ENCODE measurements at regions not wholly inside any gene's neighbourhood (a gene's known extent, or its start where the extent isn't known, plus 50 kb on each side); places are given as distances from the start of the nearest gene placed in this dataset.

- Histone ChIP-seq H3K4me3 (no peak overlapping the region), H3K27me3 (no peaks in the 10 kb centered on the region), H3K27ac (no peak overlapping the region), H3K9me3 (no peaks in the 10 kb centered on the region), H3K36me3 (no peaks in the 10 kb centered on the region), H3K4me1 (ENCODE audit: insufficient read depth) (no peaks in the 10 kb centered on the region)
- DNase-seq = no peak
- intact Hi-C loops (cut with DNase I) = no loop called here
- TF ChIP-seq CTCF (IDR thresholded peaks at IDR 0.05) = no peak
- no peak for TF ChIP-seq POLR2A (IDR thresholded peaks at IDR 0.05)
- no peak for TF ChIP-seq EP300 (IDR thresholded peaks at IDR 0.05)
- WGBS, 3 donors = 75 to 89% (median 83%) methylated on average over 8 of the region's 8 CpGs
Observed at GRCh38 chr7:98685541-98685940, 68.5 kb downstream of the NPTX2 start.

GRCh38 chr7:98686466-98687080 lies 69.5 kb downstream of the NPTX2 start:
- 39 to 41% (median 40%) methylated on average over 4 of the region's 4 CpGs for WGBS, 3 donors

GRCh38 chr7:98687111-98687751 lies 70.1 kb downstream of the NPTX2 start:
- TF ChIP-seq CTCF (IDR thresholded peaks at IDR 0.05) (no peak), POLR2A (IDR thresholded peaks at IDR 0.05) (no peak), EP300 (IDR thresholded peaks at IDR 0.05) (no peak)

More at GRCh38 chr7:98686466-98687080, 69.5 kb downstream of the NPTX2 start:
- H3K9me3 ChIP-seq = no peaks in the 10 kb centered on the region
- intact Hi-C loops (cut with DNase I) = no loop called here
- no peak for DNase-seq
- H3K4me1 ChIP-seq (ENCODE audit: insufficient read depth) = no peaks in the 10 kb centered on the region
- H3K4me3 ChIP-seq = no peak overlapping the region
- TF ChIP-seq CTCF (IDR thresholded peaks at IDR 0.05) (no peak), POLR2A (IDR thresholded peaks at IDR 0.05) (no peak), EP300 (IDR thresholded peaks at IDR 0.05) (no peak)
- no peaks in the 10 kb centered on the region for H3K36me3 ChIP-seq
- H3K27ac ChIP-seq = no peak overlapping the region
- H3K27me3 ChIP-seq = no peaks in the 10 kb centered on the region

GRCh38 chr7:98691619-98692018 lies 74.5 kb downstream of the NPTX2 start:
- H3K27me3 ChIP-seq = no peaks in the 10 kb centered on the region
- 81 to 84% (median 82%) methylated on average over 4 of the region's 4 CpGs for WGBS, 3 donors
- no peak overlapping the region for H3K27ac ChIP-seq
- no peaks in the 10 kb centered on the region for H3K4me1 ChIP-seq (ENCODE audit: insufficient read depth)
- TF ChIP-seq EP300 (IDR thresholded peaks at IDR 0.05) (no peak), POLR2A (IDR thresholded peaks at IDR 0.05) (no peak), CTCF (IDR thresholded peaks at IDR 0.05) (no peak)
- intact Hi-C loops (cut with DNase I) = no loop called here
- H3K36me3 ChIP-seq = no peaks in the 10 kb centered on the region
- no peaks in the 10 kb centered on the region for H3K9me3 ChIP-seq
- no peak for DNase-seq
- no peak overlapping the region for H3K4me3 ChIP-seq

More at GRCh38 chr7:98687111-98687751, 70.1 kb downstream of the NPTX2 start:
- DNase-seq = no peak
- no peak overlapping the region for H3K4me3 ChIP-seq
- intact Hi-C loops (cut with DNase I) = no loop called here
- H3K36me3 ChIP-seq = no peaks in the 10 kb centered on the region
- H3K27ac ChIP-seq = no peak overlapping the region
- H3K4me1 ChIP-seq (ENCODE audit: insufficient read depth) = no peaks in the 10 kb centered on the region
- H3K27me3 ChIP-seq = no peaks in the 10 kb centered on the region
- 56 to 59% (median 56%) methylated on average over 12 of the region's 12 CpGs for WGBS, 3 donors
- no peaks in the 10 kb centered on the region for H3K9me3 ChIP-seq
